ENCODE measurements at regions not wholly inside any gene's neighbourhood (a gene's known extent, or its start where the extent isn't known, plus 50 kb on each side); places are given as distances from the start of the nearest gene placed in this dataset.

GRCh38 chr3:78268716-78269668 is 1229.1 kb downstream of the ROBO2 start:
- TF ChIP-seq CTCF (IDR thresholded peaks at IDR 0.05; ENCODE audit: insufficient read depth, low read length, poor library complexity, severe bottlenecking): no peak
- Histone ChIP-seq H3K36me3 (ENCODE audit: control insufficient read depth, insufficient read depth, low read length) (no peaks in the 10 kb centered on the region), H3K4me3 (replicated peaks; ENCODE audit: low read depth, low read length) (no peak overlapping the region), H3K27me3 (replicated peaks; ENCODE audit: control insufficient read depth, insufficient read depth, low read length) (no peaks in the 10 kb centered on the region)
- DNase-seq (ENCODE audit: extremely low read depth, insufficient read length): no peak

GRCh38 chr3:78273326-78273725 is 1233.4 kb downstream of the ROBO2 start:
- no peak for DNase-seq (ENCODE audit: extremely low read depth, insufficient read length)
- Histone ChIP-seq H3K27me3 (replicated peaks; ENCODE audit: control insufficient read depth, insufficient read depth, low read length) (no peaks in the 10 kb centered on the region), H3K36me3 (ENCODE audit: control insufficient read depth, insufficient read depth, low read length) (no peaks in the 10 kb centered on the region), H3K4me3 (replicated peaks; ENCODE audit: low read depth, low read length) (no peak overlapping the region)
- no peak for TF ChIP-seq CTCF (IDR thresholded peaks at IDR 0.05; ENCODE audit: insufficient read depth, low read length, poor library complexity, severe bottlenecking)

GRCh38 chr3:78274475-78275065 is 1234.7 kb downstream of the ROBO2 start:
- no peak for DNase-seq (ENCODE audit: extremely low read depth, insufficient read length)
- no peak for TF ChIP-seq CTCF (IDR thresholded peaks at IDR 0.05; ENCODE audit: insufficient read depth, low read length, poor library complexity, severe bottlenecking)
- Histone ChIP-seq H3K36me3 (ENCODE audit: control insufficient read depth, insufficient read depth, low read length) (no peaks in the 10 kb centered on the region), H3K27me3 (replicated peaks; ENCODE audit: control insufficient read depth, insufficient read depth, low read length) (no peaks in the 10 kb centered on the region), H3K4me3 (replicated peaks; ENCODE audit: low read depth, low read length) (no peak overlapping the region)

- DNase-seq (ENCODE audit: extremely low read depth, insufficient read length): no peak
- TF ChIP-seq CTCF (IDR thresholded peaks at IDR 0.05; ENCODE audit: insufficient read depth, low read length, poor library complexity, severe bottlenecking): no peak
- Histone ChIP-seq H3K4me3 (replicated peaks; ENCODE audit: low read depth, low read length) (no peak overlapping the region), H3K36me3 (ENCODE audit: control insufficient read depth, insufficient read depth, low read length) (no peaks in the 10 kb centered on the region), H3K27me3 (replicated peaks; ENCODE audit: control insufficient read depth, insufficient read depth, low read length) (no peaks in the 10 kb centered on the region)
These were observed 1235.5 kb downstream of the ROBO2 start for GRCh38 chr3:78275420-78275852.

- no peak overlapping the region for H3K4me3 ChIP-seq (replicated peaks; ENCODE audit: low read depth, low read length)
- TF ChIP-seq CTCF (IDR thresholded peaks at IDR 0.05; ENCODE audit: insufficient read depth, low read length, poor library complexity, severe bottlenecking): no peak
- DNase-seq (ENCODE audit: extremely low read depth, insufficient read length): no peak
- no peaks in the 10 kb centered on the region for H3K36me3 ChIP-seq (ENCODE audit: control insufficient read depth, insufficient read depth, low read length)
- no peaks in the 10 kb centered on the region for H3K27me3 ChIP-seq (replicated peaks; ENCODE audit: control insufficient read depth, insufficient read depth, low read length)
These were observed 1237.3 kb downstream of the ROBO2 start for GRCh38 chr3:78277220-78277619.

Measured in GM06990 (cell line).